CD4-positive, alpha-beta T cell treated with Interleukin-1 beta for 1 hour (primary cell): ENCODE measurements at regions not wholly inside any gene's neighbourhood (a gene's known extent, or its start where the extent isn't known, plus 50 kb on each side); places are given as distances from the start of the nearest gene placed in this dataset.
"Not testable (repeated sequence)": the region's sequence is repeated elsewhere in the genome, so short reads cannot be mapped to it uniquely, and the experiment has no call there.

ENCODE experiments used
- DNase-seq, 2 donors: peaks; one replicate each; pipeline ENCODE4 v3.0.0-alpha.2; 2020 to 2022

DNA sequence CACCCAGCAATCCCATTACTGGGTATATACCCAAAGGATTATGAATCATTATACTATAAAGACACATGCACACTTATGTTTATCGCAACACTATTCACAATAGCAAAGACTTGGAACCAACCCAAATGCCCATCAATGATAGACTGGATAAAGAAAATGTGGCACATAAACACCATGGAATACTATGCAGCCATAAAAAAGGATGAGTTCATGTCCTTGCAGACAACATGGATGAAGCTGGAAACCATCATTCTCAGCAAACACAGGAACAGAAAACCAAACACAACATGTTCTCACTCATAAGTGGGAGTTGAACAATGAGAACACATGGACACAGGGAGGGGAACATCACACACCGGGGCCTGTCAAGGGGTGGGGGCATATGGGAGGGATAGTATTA, 169.1 kb upstream of the RBBP8 start:
- not testable (repeated sequence) for DNase-seq

DNA sequence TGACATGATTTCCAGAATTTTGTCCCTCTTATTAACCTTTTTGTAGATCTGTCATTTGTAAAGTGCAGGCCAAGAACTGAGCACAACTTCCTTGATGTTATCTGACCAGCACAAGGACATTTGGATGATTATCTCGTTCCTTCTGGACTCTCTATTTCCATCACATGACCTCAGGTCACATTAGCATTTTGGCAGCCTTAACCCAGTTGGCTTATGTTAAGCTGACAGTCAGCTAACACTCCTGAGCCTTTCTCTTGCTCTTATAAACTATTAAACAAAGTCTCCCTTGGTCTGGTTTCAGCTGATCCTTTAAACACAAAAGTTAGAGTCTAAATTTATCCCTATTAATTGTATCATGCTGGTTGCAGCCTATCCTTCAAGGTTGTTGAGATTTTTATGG, 167.2 kb upstream of the RBBP8 start:
- DNase-seq: no peak

GRCh38 chr18:22767653-22768052, 165.5 kb upstream of the RBBP8 start:
- DNase-seq: no peak

DNA sequence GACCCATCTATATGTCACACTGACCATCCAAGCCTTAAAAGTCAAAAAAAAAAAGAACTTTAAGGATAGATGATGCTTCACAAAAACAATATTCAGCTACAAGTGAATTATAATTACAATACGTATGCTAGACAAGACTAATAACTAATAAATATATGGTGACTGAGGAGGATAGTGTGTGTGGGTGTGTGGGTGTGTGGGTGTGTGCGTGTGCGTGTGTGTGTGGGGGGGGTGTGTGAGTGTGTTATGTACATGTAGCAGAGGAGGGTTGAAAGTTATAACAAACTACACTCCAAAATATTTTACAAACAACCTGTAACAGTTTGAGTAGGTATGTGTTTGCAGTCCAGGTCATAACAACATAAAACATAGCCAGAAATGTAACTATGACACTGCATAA, 159.2 kb upstream of the RBBP8 start:
- DNase-seq: no peak

DNA sequence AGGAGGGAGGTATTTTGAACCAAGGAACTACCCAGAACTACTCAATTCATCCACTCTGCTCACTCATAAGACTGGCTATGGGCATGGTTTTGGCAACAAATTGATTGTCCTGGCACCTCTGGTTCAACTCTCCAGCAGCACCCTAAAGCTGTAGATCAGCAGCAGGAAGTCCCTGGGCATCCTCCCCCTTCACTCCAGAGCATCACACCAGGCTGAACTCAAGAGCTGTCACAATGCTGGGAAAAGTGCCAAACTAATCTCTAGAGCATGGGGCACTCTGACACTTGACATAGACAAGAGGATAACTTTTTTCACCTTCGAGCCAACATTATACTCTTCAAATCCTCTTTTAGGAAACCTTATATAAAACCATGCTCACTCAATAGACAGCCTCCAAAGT, 154.1 kb upstream of the RBBP8 start:
- no peak for DNase-seq

- no peak for DNase-seq
These were observed 149.9 kb upstream of the RBBP8 start for GRCh38 chr18:22783245-22783644.

DNA sequence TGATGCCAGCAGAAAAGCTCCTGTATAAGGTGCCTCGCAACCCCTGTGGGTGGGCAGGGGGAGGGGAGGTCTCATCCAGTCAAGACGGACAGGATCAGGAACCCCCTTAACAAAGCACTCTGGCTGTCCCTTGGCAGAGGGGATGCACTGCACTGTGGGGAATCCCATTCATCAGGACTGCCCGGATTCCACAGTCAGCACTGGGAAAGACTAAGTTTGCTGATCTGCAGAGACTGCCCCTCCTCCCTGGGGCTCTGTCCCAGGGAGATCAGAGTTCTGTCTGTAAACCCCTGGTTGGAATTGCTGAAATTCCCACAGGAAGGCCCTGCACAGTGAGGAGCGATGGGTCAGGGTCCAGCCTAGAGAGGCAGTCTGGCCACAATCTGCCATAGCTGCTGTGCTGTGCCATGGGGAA, 149.5 kb upstream of the RBBP8 start:
- no peak for DNase-seq

- no peak for DNase-seq
These were observed 144.1 kb upstream of the RBBP8 start for GRCh38 chr18:22789052-22789451.

GRCh38 chr18:22789600-22789999, 143.5 kb upstream of the RBBP8 start:
- DNase-seq: no peak

DNA sequence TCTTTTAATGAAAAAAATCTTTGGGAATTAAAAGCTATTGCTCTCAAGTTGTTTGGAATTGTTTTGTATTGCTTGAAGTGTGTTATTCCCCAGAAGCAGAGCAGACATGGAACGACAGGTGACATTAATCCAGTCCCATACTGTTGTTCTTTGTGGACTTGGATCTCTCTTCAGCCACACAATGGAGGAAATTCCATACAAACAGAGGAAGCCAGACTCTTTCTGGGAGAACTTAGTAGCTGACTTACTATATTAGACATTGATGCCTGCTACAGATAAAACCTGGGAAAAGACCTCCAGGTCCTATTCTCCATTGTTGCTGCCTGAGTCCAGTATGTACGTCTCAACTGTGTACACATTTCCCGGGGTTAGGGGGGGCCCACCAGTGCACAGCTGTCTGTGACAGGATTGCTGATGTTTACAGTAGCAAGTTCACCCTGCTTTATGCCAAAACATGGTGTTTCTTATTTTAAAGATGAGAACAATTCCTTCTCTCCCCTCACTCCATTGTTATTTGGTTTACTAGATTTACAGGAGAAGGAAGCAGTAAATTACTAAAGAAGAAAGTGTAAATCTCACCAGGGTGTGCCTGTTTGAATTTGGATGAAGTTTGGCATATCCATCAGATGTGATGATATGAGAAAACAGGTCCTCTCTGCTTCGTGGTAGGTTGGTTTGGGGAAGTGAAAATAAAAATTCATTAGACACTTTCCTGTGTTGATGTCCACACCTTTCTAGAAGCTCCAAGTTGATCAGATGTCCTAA, 142.4 kb upstream of the RBBP8 start:
- DNase-seq: no peak

GRCh38 chr18:22791310-22791610, 141.9 kb upstream of the RBBP8 start:
- no peak for DNase-seq

- no peak for DNase-seq
These were observed 137.0 kb upstream of the RBBP8 start for GRCh38 chr18:22796113-22796512.

DNA sequence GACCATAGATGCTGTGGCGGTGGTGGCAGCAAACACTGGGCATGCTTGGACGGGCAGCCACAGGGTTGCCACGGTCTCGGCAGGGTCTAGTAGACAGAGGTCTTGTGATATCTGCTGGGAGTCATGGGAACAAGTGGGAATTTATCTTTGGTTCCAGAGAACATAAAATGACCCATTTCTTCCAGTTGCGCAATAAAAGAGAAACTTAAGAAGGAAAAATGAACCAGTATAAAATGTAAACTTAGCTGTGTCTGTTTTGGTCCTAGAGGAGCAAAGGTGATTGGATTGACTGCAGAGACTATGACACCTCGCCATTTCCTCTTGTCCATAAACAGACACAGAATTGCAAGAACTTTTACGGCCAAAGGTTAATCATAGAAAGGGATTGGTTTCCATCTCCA, 132.6 kb upstream of the RBBP8 start:
- DNase-seq: no peak

DNA sequence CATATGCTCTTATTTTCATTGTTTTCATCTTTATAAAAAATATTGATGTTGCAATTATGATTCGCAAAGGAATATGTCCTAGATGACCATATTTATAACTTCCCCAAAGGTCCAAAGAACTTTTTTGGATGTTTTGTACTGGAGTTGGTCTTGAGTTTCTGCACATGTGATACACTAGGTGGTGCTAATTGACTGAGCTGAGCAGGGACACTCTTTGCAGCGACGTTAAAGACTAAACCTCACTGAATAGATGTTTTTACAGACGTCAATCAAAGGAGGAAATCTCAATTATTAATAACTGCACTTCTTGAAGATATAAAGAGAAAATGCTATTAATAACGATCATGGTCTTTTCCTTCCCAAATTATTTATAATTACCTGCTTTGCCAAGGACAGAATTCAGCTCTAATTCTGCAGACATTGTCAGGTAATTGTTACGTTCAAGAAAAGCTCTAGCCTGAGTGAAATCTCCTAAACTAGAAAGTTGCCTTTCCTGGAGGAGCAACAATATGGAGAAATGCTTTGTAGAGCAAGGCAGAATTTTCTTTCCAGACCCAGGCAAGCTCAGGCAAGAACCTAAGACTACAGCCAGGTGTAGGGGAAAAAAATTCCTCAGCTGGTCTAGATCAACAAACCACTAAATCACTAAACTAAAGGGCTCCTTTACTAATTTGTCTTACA, 119.3 kb upstream of the RBBP8 start:
- DNase-seq: peak in 1 of 2 donors; percentile 16

GRCh38 chr18:22814329-22814703, 118.8 kb upstream of the RBBP8 start:
- DNase-seq: no peak

DNA sequence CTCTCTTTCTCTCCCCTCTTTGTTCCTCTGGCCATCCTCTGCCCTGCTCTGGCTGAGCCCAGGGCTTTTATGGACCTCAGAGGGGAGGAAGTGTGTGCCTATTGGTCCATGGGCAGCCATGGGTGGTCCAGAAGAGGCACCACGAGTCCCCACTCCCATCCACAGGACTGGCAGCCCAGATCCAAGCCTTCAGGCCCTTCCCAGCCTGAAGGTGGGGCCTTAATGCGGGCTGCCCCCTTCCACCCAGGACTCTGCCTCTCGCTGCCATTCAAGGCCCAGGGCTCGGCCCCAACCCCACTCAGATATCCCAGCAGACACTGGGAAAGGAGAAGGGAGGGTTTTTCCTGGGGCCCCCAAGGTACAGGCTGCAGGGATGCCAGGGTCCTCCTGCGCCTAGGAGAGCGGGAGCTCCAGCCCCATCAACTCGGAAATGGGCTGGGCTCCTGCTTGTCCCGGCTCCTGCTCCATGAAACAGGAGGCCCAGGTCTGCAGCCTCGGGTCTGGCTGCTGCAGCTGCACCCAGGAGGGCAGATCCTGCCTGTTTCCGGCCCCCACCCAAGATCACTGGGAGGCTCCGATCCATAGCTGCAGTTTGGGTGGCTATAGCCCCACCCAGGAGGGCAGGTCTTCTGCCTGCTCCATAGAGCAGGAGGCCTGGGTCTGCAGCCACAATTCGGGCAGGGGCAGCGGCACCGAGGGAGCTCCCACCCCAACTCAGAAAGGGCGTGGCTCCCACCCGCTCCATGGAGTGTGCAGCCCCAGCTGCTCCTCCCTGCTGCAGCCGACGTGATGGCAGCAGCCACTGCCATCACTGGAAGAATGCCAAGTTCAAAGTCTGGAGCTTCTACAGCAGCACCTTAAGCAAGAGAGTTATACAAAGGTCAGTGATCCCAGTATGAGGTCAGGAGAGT, 116.6 kb upstream of the RBBP8 start:
- DNase-seq: no peak

- no peak for DNase-seq
These were observed 115.3 kb upstream of the RBBP8 start for GRCh38 chr18:22817844-22818243.

- DNase-seq: no peak
These were observed 111.1 kb upstream of the RBBP8 start for GRCh38 chr18:22822024-22822423.

- no peak for DNase-seq
These were observed 110.2 kb upstream of the RBBP8 start for GRCh38 chr18:22822841-22823508.

GRCh38 chr18:22826726-22827125, 106.4 kb upstream of the RBBP8 start:
- no peak for DNase-seq

DNA sequence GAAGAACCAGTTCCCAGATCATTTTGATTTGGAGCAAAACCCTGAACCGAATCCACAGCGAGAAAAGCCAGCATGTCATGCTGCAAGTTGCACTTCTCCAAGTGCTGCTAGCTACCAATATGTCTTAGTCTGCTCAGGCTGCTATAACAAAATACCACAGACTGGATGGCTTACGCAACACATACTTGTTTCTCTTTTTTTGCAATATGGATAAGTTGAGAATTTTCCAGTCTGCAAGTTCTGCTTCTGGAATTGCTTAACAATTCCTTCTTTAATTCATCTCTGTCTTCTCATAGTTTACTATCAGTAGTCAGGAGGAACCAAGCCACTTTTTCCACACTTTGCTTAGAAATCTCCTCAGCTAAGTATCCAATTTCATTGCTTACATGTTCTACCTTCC, 105.9 kb upstream of the RBBP8 start:
- no peak for DNase-seq

DNA sequence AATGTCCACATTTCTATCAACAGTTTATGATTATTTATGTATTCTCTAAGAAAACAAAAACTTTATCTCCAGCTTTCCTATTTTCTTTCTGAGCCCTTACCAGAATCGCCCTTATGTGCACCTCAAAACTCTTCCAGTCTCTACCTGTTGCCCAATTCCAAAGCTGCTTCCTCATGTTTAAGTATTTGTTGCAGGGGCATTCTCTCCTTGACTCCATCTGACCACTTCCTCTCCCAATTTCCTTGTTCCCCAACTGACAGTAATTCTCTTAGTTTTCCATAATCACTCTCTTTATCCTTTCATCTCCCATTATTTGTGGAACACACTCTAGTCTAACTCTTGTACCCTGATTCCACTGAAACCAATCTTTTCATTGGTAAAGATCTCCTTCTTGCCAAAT, 105.4 kb upstream of the RBBP8 start:
- DNase-seq: no peak

- DNase-seq: no peak
These were observed 105.0 kb upstream of the RBBP8 start for GRCh38 chr18:22828171-22828570.
